Panc1 (cell line): ENCODE measurements at regions not wholly inside any gene's neighbourhood (a gene's known extent, or its start where the extent isn't known, plus 50 kb on each side); places are given as distances from the start of the nearest gene placed in this dataset.

Source experiments
- ATAC-seq: fragments of 200-7000 bp; cut with Tn5 transposase; 2 replicates; pipeline ENCODE4 v1.9.1; 2020; ENCODE audit warnings: mild to moderate bottlenecking, moderate library complexity
- BruUV-seq: library from RNA; stranded (reverse); fragments of 400-500 nt; replicated peaks from 2 replicates; lab custom pipeline; 2021; lab: Mats Ljungman, UMichigan
- CTCF ChIA-PET: fragments of 300-600 bp; sonication (Branson Sonifier 250); formaldehyde crosslinking; loops from one replicate; lab custom pipeline; 2022; ENCODE audit warnings: antibody characterized with exemption; lab: Charles Lee
- POLR2A ChIA-PET: fragments of 300-600 bp; sonication (Branson Sonifier 250); formaldehyde crosslinking; loops from one replicate; lab custom pipeline; 2022; ENCODE audit warnings: antibody characterized with exemption; lab: Charles Lee
- DNase-seq: peaks from one replicate; pipeline ENCODE4 v3.0.0-alpha.2; 2010; ENCODE audit warnings: low read depth, low spot score
- H3K27ac ChIP-seq: 2 replicates; pipeline ENCODE4 v1.5.1; 2011; ENCODE audit warnings: mild to moderate bottlenecking, low read length, inconsistent platforms
- H3K27me3 ChIP-seq: fragments of 200-500 bp; sonication (Bioruptor generic); 2 replicates; pipeline ENCODE4 v1.6.0; 2014; ENCODE audit warnings: low read length, inconsistent platforms; ENCODE audit not compliant: control insufficient read depth, insufficient read depth
- H3K36me3 ChIP-seq: fragments of 200-500 bp; sonication (Bioruptor generic); 2 replicates; pipeline ENCODE4 v1.5.1; 2014; ENCODE audit warnings: inconsistent platforms, mild to moderate bottlenecking, low read length, moderate library complexity; ENCODE audit not compliant: control insufficient read depth, insufficient read depth
- H3K4me1 ChIP-seq: 2 replicates; pipeline ENCODE4 v1.5.1; 2011; ENCODE audit warnings: inconsistent platforms, mild to moderate bottlenecking, low read length, moderate library complexity; ENCODE audit not compliant: control insufficient read depth, insufficient read depth
- H3K4me3 ChIP-seq, 2 experiments: 2 replicates each; pipeline ENCODE4 v1.5.1; 2011 to 2012; ENCODE audit warnings: low read depth in 2 of 2, low read length in 2 of 2, mild to moderate bottlenecking in 2 of 2, inconsistent platforms in 1 of 2, moderate library complexity in 1 of 2
- H3K9me3 ChIP-seq: fragments of 200-500 bp; sonication (Bioruptor generic); 2 replicates; pipeline ENCODE4 v1.5.1; 2014; ENCODE audit warnings: low read depth, mild to moderate bottlenecking, inconsistent platforms, low read length, moderate library complexity; ENCODE audit not compliant: control insufficient read depth, insufficient read depth
- CTCF ChIP-seq: fragments of 450-650 bp; IDR thresholded peaks from 2 replicates; pipeline ENCODE4 v1.5.1; 2017; ENCODE audit warnings: mild to moderate bottlenecking
- POLR2AphosphoS5 ChIP-seq: IDR thresholded peaks from 2 replicates; pipeline ENCODE4 v1.6.1; 2012; ENCODE audit warnings: mild to moderate bottlenecking, low read depth, low read length, moderate library complexity
- REST ChIP-seq, 2 experiments: IDR thresholded peaks; 2 replicates each; pipeline ENCODE4 v1.6.1; 2011 to 2012; ENCODE audit warnings: low read depth in 2 of 2, control low read depth in 1 of 2, low read length in 1 of 2, mild to moderate bottlenecking in 1 of 2, moderate library complexity in 1 of 2; ENCODE audit not compliant: insufficient read depth in 1 of 2
- SIN3A ChIP-seq: IDR thresholded peaks from 2 replicates; pipeline ENCODE4 v1.6.1; 2012; ENCODE audit warnings: low read depth, mild to moderate bottlenecking, low read length, moderate library complexity, borderline replicate concordance; ENCODE audit not compliant: insufficient read depth
- TCF7L2 ChIP-seq: IDR thresholded peaks from 2 replicates; pipeline ENCODE4 v1.6.1; 2011; ENCODE audit warnings: mild to moderate bottlenecking, low read depth, low read length, inconsistent platforms
- in situ Hi-C: cut with HindIII; loops from 2 replicates; pipeline ENCODE4 v1.10.0; 2016; ENCODE audit warnings: low sequenced_read_pairs, low pct_unique_long_range_greater_than_20kb
- intact Hi-C: fragments of 100-400 bp; cut with micrococcal nuclease; formaldehyde crosslinking; loops from one replicate; pipeline ENCODE4 v1.10.0; 2022; ENCODE audit not compliant: unreplicated experiment

- in situ Hi-C loops = no loop called here
- ChIA-PET POLR2A (no interaction called here), CTCF (no interaction called here)
- H3K9me3 ChIP-seq = no peaks in the 10 kb centered on the region
- no peak overlapping the region for H3K4me3 ChIP-seq
- H3K27me3 ChIP-seq = no peaks in the 10 kb centered on the region
- ATAC-seq (no peak), DNase-seq (no peak)
- no peak overlapping the region for H3K27ac ChIP-seq
- BruUV-seq = no TSS peak
- TF ChIP-seq REST (IDR thresholded peaks at IDR 0.05; ENCODE audit: insufficient read depth in 1 of 2, low read depth in 2 of 2, low read length in 1 of 2) (no peak), SIN3A (no peak), CTCF (no peak), TCF7L2 (no peak), POLR2AphosphoS5 (no peak)
- intact Hi-C loops = no loop called here
- H3K4me1 ChIP-seq = no peaks in the 10 kb centered on the region
- H3K36me3 ChIP-seq = no peaks in the 10 kb centered on the region
These were observed 247.0 kb upstream of the CCDC54 start for GRCh38 chr3:107130089-107130700.

GRCh38 chr3:107132674-107133073 is 244.6 kb upstream of the CCDC54 start:
- Histone ChIP-seq H3K4me1 (no peaks in the 10 kb centered on the region), H3K27ac (no peak overlapping the region), H3K27me3 (no peaks in the 10 kb centered on the region), H3K4me3 (no peak overlapping the region), H3K9me3 (no peaks in the 10 kb centered on the region), H3K36me3 (no peaks in the 10 kb centered on the region)
- in situ Hi-C loops = no loop called here
- TF ChIP-seq REST (IDR thresholded peaks at IDR 0.05; ENCODE audit: insufficient read depth in 1 of 2, low read depth in 2 of 2, low read length in 1 of 2) = no peak
- no peak for TF ChIP-seq SIN3A
- TF ChIP-seq POLR2AphosphoS5 = no peak
- TF ChIP-seq CTCF = no peak
- no peak for TF ChIP-seq TCF7L2
- no TSS peak for BruUV-seq
- intact Hi-C loops = no loop called here
- ATAC-seq = no peak
- ChIA-PET CTCF (no interaction called here), POLR2A (no interaction called here)
- DNase-seq = no peak
